A673 (cell line): ENCODE measurements at regions not wholly inside any gene's neighbourhood (a gene's known extent, or its start where the extent isn't known, plus 50 kb on each side); places are given as distances from the start of the nearest gene placed in this dataset.

ENCODE experiments used
- BruUV-seq: library from RNA; stranded (reverse); fragments of 400-500 nt; replicated peaks from 2 replicates; lab custom pipeline; 2021; lab: Mats Ljungman, UMichigan
- CTCF ChIA-PET: fragments of 300-600 bp; sonication (Branson Sonifier 250); formaldehyde crosslinking; loops from one replicate; lab custom pipeline; 2022; ENCODE audit warnings: antibody characterized with exemption; lab: Charles Lee
- POLR2A ChIA-PET: fragments of 300-600 bp; sonication (Branson Sonifier 250); formaldehyde crosslinking; loops from one replicate; lab custom pipeline; 2022; ENCODE audit warnings: antibody characterized with exemption; ENCODE audit not compliant: low non-redundant PET; lab: Charles Lee
- DNase-seq: peaks from one replicate; pipeline ENCODE4 v3.0.0-alpha.2; 2015; ENCODE audit warnings: low spot score
- H3K27ac ChIP-seq: fragments of 200-600 bp; sonication (generic); 2 replicates; pipeline ENCODE4 v1.5.1; 2016; ENCODE audit warnings: mixed run types, low read depth, mild to moderate bottlenecking, mixed read lengths, antibody characterized with exemption, low read length; ENCODE audit not compliant: poor library complexity, severe bottlenecking
- H3K27me3 ChIP-seq: fragments of 200-600 bp; sonication (generic); replicated peaks from 2 replicates; pipeline ENCODE4 v1.6.1; 2017; ENCODE audit warnings: mixed run types, low read depth, mild to moderate bottlenecking, mixed read lengths, antibody characterized with exemption, low read length; ENCODE audit not compliant: insufficient read depth, poor library complexity
- H3K36me3 ChIP-seq: fragments of 200-600 bp; sonication (generic); 2 replicates; pipeline ENCODE4 v1.6.1; 2016; ENCODE audit warnings: mixed run types, mild to moderate bottlenecking, mixed read lengths, antibody characterized with exemption, low read length; ENCODE audit not compliant: insufficient read depth, poor library complexity, severe bottlenecking
- H3K4me1 ChIP-seq: fragments of 200-600 bp; sonication (generic); 2 replicates; pipeline ENCODE4 v1.6.1; 2017; ENCODE audit warnings: mixed run types, mild to moderate bottlenecking, mixed read lengths, antibody characterized with exemption, low read length; ENCODE audit not compliant: insufficient read depth, poor library complexity, severe bottlenecking
- H3K4me3 ChIP-seq: fragments of 200-600 bp; sonication (generic); 2 replicates; pipeline ENCODE4 v1.5.1; 2016; ENCODE audit warnings: low read depth, mixed run types, mild to moderate bottlenecking, mixed read lengths, low read length; ENCODE audit not compliant: poor library complexity, severe bottlenecking
- H3K9me3 ChIP-seq: fragments of 200-600 bp; sonication (generic); 2 replicates; pipeline ENCODE4 v1.6.1; 2016; ENCODE audit warnings: mixed run types, low read depth, mild to moderate bottlenecking, mixed read lengths, antibody characterized with exemption, low read length; ENCODE audit not compliant: poor library complexity, severe bottlenecking
- CTCF ChIP-seq: fragments of 300-800, 200-600 bp; sonication (generic); conservative IDR thresholded peaks from 2 replicates; pipeline ENCODE4 v1.5.1; 2017; ENCODE audit warnings: low read depth, mild to moderate bottlenecking, antibody characterized with exemption, low read length, moderate library complexity, mixed read lengths
- EZH2 ChIP-seq: fragments of 200-600 bp; sonication (generic); IDR thresholded peaks from 2 replicates; pipeline ENCODE4 v1.6.1; 2017; ENCODE audit warnings: borderline replicate concordance, low read depth, mild to moderate bottlenecking, mixed read lengths, antibody characterized with exemption, low read length; ENCODE audit not compliant: poor library complexity, severe bottlenecking
- intact Hi-C: fragments of 100-400 bp; cut with micrococcal nuclease; formaldehyde crosslinking; loops from one replicate; pipeline ENCODE4 v1.10.0; 2022; ENCODE audit not compliant: unreplicated experiment

GRCh38 chr2:15687720-15688119, 96.1 kb downstream of the DDX1 start:
- H3K27ac ChIP-seq = no peak overlapping the region
- intact Hi-C loops = no loop called here
- BruUV-seq = no TSS peak
- POLR2A ChIA-PET = no interaction called here
- H3K27me3 ChIP-seq = peaks cover 8% of the 10 kb centered on the region
- H3K4me3 ChIP-seq = no peak overlapping the region
- CTCF ChIA-PET = no interaction called here
- no peaks in the 10 kb centered on the region for H3K36me3 ChIP-seq
- H3K4me1 ChIP-seq = no peaks in the 10 kb centered on the region
- TF ChIP-seq CTCF (no peak), EZH2 (no peak)
- no peaks in the 10 kb centered on the region for H3K9me3 ChIP-seq
- DNase-seq = no peak

GRCh38 chr2:15688924-15689568, 97.4 kb downstream of the DDX1 start:
- Histone ChIP-seq H3K4me3 (no peak overlapping the region), H3K4me1 (no peaks in the 10 kb centered on the region), H3K36me3 (no peaks in the 10 kb centered on the region), H3K27me3 (peaks cover 8% of the 10 kb centered on the region), H3K27ac (no peak overlapping the region), H3K9me3 (no peaks in the 10 kb centered on the region)
- intact Hi-C loops = no loop called here
- CTCF ChIA-PET = no interaction called here
- POLR2A ChIA-PET = no interaction called here
- DNase-seq = no peak
- BruUV-seq = no TSS peak
- TF ChIP-seq CTCF (no peak), EZH2 (no peak)

GRCh38 chr2:15689654-15690053, 98.0 kb downstream of the DDX1 start:
- no peak for TF ChIP-seq EZH2
- no peak for TF ChIP-seq CTCF
- H3K4me3 ChIP-seq = no peak overlapping the region
- no peak overlapping the region for H3K27ac ChIP-seq
- DNase-seq = no peak
- H3K4me1 ChIP-seq = no peaks in the 10 kb centered on the region
- no TSS peak for BruUV-seq
- ChIA-PET CTCF (no interaction called here), POLR2A (no interaction called here)
- peaks cover 8% of the 10 kb centered on the region for H3K27me3 ChIP-seq
- no peaks in the 10 kb centered on the region for H3K9me3 ChIP-seq
- H3K36me3 ChIP-seq = no peaks in the 10 kb centered on the region
- intact Hi-C loops = no loop called here
